WI38 (cell line): ENCODE measurements at regions not wholly inside any gene's neighbourhood (a gene's known extent, or its start where the extent isn't known, plus 50 kb on each side); places are given as distances from the start of the nearest gene placed in this dataset.

ENCODE experiments used
- H3K4me3 ChIP-seq: 2 replicates; pipeline ENCODE4 v1.5.1; 2011; ENCODE audit warnings: low read depth, mild to moderate bottlenecking, control low read depth, low read length
- TF ChIP-seq, protein P1 (sequence below): IDR thresholded peaks from 2 replicates; pipeline ENCODE4 v1.5.1; 2012; ENCODE audit warnings: low read depth, mild to moderate bottlenecking, control low read depth, low read length

- TF ChIP-seq, protein P1, sequence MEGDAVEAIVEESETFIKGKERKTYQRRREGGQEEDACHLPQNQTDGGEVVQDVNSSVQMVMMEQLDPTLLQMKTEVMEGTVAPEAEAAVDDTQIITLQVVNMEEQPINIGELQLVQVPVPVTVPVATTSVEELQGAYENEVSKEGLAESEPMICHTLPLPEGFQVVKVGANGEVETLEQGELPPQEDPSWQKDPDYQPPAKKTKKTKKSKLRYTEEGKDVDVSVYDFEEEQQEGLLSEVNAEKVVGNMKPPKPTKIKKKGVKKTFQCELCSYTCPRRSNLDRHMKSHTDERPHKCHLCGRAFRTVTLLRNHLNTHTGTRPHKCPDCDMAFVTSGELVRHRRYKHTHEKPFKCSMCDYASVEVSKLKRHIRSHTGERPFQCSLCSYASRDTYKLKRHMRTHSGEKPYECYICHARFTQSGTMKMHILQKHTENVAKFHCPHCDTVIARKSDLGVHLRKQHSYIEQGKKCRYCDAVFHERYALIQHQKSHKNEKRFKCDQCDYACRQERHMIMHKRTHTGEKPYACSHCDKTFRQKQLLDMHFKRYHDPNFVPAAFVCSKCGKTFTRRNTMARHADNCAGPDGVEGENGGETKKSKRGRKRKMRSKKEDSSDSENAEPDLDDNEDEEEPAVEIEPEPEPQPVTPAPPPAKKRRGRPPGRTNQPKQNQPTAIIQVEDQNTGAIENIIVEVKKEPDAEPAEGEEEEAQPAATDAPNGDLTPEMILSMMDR: no peak
- no peak overlapping the region for H3K4me3 ChIP-seq
These were observed 670.2 kb upstream of the ZEB2 start for GRCh38 chr2:145190031-145190703.

DNA sequence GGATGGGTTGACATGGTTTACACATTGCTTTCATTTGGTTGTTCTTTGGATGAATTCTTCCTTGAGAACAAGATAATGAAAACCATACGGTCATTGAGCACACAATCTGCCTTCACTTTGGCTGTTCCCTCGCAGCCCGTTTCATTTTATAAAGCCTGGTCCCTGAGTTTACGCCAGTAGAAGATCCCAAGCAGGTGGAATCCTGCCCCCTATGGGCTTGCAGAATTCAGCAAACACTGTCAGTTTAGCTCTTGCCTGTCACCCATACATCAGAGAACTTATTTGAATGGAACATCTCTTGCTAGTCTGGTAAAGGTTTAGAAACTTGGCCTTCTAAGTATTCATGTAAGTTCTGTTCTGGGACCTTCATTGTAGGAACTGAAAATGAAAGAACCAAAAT lies 666.4 kb upstream of the ZEB2 start:
- TF ChIP-seq, protein P1: no peak
- no peak overlapping the region for H3K4me3 ChIP-seq

- no peak overlapping the region for H3K4me3 ChIP-seq
- TF ChIP-seq, protein P1: no peak
These were observed 665.8 kb upstream of the ZEB2 start for GRCh38 chr2:145185696-145186095.

DNA sequence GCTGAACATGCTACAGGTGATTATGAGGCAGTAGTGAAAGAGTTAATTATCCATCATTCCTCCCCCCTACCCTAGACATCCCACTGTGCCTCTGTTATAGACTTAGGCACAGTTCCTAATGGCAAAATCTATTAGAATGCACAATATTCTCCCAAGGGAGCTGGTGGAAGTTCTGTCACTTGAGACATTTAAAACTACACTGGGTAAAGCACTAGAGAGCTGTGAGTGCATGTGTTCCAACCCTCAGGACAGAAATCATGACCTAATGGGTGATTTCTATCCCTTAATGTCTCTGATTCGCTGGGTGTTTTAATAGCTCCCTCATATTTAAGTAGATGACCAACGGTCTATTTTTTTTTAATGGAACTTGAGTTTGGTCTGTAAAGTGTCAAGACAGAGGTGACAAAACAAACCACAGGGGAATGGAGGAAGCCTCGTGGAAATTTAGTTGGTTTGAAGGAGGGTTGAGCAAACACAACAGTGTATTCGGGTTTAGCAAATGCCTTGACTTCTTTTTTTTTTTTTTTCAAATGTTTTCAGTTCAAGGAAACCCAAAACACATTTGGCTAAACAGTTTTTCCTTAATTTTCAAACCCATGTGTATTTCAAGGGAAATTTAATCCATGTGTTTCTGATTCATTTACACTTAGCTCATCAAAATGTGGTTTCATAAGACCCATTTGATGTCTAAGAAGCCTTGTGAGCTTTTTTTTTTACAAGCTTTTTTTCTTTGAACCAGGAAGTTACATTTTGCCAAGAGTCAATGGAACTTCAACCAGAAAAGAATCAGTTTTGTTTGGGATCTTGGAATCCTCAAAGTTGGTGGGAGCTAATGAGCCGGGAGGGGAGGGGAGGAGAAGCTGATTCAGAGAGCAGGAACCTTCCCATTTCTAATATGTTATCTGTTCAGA lies 665.1 kb upstream of the ZEB2 start:
- no peak overlapping the region for H3K4me3 ChIP-seq
- TF ChIP-seq, protein P1: no peak

- H3K4me3 ChIP-seq: no peak overlapping the region
- TF ChIP-seq, protein P1: no peak
These were observed 649.4 kb upstream of the ZEB2 start for GRCh38 chr2:145169285-145169684.

GRCh38 chr2:145168091-145168490 lies 648.2 kb upstream of the ZEB2 start:
- H3K4me3 ChIP-seq: no peak overlapping the region
- TF ChIP-seq, protein P1: no peak

DNA sequence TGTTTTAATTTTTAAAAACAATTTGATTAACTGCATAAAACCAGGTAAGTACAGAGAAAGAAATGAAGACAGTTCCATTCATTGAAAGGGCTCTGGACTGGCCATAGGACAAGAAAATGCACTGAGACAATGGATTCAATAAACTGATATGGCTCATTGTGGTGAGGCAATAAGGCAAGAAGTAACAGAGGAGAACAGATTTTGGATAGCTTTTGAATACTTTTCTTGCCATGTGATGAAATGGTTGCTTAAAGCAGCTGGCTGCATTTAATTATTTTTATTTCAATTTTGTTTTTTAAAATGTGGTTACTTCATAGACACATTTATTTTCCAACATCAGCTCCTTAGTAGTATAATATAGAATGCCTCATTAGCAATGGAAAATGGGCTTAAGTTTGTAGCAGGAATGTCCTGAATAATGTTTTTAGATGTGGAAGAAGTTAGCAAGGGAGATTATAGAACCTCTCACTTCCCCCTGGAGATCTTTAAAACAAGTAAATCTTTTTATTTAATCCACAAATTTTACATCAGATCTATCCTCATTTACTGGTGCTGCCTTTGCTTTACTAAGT lies 646.9 kb upstream of the ZEB2 start:
- TF ChIP-seq, protein P1: no peak

More for the DNA sequence above, 646.9 kb upstream of the ZEB2 start:
- no peak overlapping the region for H3K4me3 ChIP-seq
